Renal cortex interstitium (tissue), 11 donors: ENCODE measurements at regions not wholly inside any gene's neighbourhood (a gene's known extent, or its start where the extent isn't known, plus 50 kb on each side); places are given as distances from the start of the nearest gene placed in this dataset.
A peak's percentile ranks its signal among the peaks of the same experiment; 100 is the strongest.

Source experiments
- DNase-seq, 11 donors: peaks; one replicate each; pipeline ENCODE4 v3.0.0-alpha.2; 2013; ENCODE audit warnings: low read depth in 9 of 11, low spot score in 4 of 11; ENCODE audit errors: extremely low read depth in 1 of 11

DNA sequence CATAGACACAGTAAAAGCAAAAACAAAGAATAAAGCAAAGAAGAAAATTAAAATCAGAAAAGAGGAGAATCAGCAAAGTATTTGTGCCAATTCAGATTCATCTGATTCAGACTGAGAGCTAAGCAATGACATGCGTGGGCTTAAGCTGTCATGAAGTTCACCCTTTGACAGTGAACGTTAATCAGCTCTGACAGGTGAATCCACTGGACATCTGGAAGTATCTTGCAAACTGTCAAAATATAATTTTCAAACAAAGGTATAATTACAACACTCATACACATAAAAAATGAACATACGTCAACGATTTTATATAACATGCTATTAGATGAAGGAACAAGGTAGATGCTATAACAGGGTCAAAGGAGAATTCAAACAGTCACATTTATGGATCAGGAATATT, 596.3 kb upstream of the SALL1 start:
- no peak for DNase-seq

DNA sequence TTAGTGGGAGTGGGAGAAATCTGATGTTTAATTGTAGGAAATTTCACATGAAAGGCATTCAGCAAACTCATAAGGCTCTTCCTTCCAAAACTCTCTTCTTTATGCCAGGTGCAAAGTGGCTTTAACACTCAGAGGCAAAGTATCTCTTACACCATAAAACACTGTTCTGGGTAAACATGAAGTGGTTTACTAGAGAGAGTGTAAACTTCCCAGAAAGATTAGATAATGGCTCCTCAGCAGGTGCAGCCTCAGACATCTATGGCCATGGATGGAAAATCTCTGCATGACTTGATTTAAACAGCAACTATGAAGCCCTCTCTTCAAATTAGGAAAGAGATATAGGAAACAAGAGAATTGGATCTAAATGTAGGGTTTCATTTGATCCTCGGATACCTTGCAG, 583.1 kb upstream of the SALL1 start:
- no peak for DNase-seq

DNA sequence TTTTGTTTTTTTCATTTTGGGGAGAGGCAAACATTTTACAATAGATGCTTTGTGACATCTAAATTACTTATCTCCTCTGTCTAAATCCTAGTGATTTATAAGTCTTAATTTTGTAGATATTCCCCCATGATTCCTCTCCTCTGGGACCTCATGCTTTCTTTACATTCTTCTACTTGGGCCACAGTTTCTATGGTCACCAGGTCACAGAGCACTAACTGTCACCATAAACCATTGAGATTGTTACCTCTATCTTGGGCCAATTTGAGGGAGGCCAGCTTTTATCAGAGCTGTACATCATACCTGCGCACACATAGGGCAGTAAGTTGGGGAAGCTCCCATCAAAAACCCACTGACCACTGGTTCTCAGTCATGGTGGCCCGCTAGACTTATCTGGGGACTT, 582.1 kb upstream of the SALL1 start:
- DNase-seq: no peak

DNA sequence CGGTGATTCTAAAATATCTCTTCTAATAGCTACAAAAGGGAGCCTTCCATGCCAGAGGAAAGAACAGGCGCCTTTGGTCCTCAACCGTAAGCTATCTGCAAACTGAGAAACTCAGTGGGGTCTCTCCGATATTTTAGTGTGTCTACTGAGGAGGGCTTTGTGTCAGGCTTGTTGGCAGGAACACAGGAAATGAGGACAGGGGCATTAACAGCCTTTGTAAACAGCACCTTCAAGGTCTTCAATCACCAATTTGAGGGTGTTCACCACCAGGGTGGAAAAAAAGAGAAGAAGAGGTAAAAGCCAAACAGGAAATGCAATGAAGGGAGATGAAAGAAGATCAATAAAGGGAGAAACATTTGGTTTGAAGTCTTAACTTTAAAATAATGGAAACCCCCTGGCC, 580.1 kb upstream of the SALL1 start:
- no peak for DNase-seq

DNA sequence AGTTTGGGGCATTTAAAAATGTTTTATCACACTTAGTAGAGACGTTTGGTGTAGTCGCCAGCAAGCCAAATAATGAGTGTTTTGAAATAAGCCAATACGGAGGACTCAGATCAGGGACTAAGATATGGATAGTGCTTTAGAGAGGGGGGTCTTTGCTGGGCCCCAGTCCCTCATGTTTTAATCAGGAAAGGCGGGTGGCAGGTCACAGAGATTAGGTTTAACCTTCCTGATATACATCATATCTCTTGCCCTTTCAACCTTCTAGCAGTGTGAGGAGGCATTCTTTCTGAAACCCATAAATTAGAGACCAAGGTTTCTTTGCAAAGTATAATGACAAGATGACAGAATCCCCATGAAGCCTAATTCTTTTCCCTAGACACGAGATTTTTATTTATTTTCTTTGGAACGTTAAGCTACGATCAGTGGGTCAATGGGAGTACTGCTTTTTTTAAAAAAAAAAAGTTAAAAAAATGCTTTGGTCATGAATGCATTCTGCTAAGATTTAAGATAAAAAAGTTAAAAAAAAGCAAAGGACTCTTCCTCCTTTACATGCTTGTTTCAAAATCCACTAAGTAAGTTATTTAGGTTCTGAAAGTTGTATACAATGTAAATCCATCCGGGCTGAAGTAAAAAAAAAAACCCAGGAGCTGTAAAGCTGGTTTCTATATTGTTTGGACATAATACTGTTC, 572.1 kb upstream of the SALL1 start:
- DNase-seq: peak in 6 of 11 donors; percentile 29 to 50 (median 46)

DNA sequence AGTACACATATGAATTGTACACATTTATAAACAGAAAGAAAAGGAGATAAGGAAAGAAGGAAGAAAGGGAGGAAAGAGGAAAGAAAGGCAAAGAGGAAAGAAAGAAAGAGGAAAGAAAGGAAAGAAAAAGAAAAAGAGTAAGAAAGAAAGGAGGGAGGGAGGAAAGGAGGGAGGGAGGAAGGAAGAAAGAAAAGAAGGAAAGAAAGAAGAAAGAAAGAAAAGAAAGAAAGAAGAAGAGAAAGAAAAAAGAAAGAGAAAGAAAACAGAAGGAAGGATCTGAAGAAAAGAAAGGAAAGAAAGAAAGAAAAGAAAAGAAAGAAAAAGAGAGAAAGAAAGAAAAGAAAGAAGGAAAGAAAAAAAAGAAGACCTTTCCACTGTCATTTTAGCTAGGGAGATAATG, 571.4 kb upstream of the SALL1 start:
- no peak for DNase-seq

DNA sequence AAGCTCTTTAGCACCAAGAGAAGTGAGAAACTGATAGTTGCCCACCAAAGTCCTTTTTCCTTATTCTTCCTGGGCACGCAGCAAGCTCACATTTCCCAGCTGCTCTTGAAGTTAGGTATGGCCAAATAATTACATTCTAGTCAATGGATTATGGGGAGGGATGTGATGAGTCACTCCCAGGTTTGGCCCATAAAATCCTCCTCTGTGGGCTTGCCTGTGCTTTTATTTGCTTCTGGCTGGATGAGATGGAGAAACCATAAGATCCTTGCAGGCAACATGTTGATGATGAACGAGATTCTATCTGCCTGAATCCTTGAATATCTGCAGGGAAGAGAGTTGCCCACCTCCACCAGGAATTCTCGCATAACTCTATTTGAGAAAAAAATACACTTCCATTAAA, 568.3 kb upstream of the SALL1 start:
- DNase-seq: no peak

DNA sequence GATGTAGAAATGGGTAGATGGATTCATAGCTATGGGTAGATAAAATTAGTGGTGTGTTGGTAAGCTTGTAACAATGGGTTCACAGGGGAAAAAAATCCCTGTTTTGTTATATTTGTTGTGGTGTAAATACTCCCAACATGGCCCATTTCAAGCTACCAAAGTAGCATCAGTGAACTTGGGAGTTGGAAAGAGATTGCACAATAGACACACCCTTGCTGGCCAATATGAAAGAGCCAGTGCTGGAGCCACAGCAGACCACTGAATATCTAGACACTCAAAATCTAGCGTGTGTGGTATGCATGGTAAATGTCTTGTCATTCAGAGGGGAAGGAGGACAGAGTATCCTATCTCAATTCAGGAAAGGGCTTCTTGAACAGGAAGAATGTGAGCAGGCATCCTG, 565.1 kb upstream of the SALL1 start:
- DNase-seq: no peak

DNA sequence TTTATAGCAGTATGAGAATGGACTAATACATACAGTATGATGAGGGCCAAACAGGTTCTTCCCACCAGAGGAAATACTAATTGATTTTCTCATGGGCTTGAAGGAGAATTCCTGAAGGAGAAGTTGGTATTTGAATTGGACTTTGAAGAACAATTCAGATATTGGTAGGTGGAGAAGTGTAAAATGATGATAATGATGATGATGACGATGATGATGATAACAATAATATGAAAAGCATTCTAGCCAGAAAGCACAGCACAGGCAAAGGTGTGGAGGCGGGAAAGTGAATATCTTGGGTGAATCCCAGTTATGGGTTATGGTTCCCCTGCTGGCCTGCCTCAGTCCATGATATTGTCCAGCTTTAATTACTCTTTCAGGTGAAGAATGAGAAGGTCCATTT, 562.4 kb upstream of the SALL1 start:
- no peak for DNase-seq

DNA sequence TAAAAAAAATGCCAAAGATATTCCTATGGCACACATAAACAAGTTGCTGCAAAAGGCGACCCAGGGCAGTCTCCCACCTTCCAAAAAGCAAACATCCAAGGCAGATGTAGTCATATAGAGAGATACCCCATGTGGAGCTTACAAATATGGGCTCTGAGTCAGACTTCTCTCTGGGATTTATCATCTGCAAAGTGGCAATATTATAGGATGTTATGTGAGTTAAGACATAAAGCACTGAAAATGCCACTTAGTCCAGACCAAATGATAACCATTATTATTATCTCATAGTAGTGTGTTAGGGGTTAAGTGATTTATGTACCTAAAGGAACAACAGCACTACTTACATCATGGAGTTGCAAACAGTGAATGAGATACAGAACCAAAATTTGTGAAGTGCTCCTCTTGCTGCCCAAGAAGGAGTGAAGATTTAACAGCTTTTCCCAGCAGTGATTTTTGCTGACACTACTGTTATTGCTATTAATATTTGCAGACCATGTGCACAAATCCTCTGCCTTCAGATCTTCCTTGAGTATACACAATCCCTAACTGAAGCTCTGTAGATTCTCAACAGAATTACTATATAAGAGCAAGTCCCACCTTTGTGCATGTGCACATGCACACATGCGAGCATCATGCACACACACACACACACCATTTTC, 560.0 kb upstream of the SALL1 start:
- DNase-seq: no peak

DNA sequence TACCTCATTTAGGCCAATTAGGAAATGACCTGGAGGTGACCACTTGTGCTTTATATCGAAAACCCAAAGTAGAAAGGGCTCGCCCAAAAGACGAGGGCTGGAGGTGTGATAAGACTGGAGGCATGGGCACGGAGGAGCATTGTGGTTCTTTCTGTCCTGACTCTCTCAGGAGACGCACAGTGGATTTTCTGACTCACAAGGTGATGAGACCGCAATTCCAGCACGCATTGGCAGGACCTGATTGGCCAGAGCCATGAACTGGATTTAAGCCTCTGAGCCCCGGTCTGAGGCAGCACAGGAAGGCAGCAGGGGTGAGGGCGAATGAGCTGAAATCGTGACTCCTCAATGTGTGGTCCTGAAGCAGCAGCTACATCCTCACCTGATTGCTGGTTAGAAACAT, 559.1 kb upstream of the SALL1 start:
- DNase-seq: no peak

DNA sequence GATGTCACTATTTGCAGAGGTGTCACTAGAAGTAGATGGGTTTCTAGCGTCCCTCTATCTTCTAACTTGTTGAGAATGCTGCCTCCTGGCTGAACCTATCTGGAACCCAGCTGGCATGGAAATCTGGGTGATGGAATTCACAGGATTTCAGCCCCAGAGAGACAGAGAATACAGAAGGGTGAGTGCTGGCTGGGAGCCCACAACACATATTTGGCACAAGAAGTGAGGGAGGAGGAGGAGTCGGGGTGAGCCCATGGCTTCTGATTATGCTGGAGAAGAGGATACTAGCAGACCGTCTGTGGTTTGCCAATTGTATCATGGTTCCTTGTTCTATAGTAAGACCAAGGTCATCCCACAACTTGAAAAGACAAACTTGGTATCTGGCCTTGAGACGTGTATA, 557.8 kb upstream of the SALL1 start:
- DNase-seq: no peak

DNA sequence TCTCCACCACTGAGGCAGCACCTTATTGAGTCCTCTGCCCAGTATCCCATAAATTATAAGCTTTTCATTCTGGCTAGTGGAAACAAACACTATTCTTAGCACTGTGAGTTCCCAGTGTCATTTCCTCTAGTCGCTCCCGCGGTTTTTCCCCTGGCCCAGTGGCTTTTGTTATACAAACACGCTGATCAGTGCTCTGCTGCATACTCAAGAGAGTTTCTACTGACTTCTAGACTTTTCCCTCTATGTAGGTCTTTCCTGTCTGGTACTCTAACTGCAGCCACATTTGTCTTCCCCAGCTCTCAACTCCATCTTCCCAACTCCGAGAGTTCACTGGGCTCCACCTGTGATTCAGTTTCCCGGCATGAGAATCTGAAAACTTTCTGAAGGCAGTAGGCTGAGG, 556.6 kb upstream of the SALL1 start:
- DNase-seq: no peak

DNA sequence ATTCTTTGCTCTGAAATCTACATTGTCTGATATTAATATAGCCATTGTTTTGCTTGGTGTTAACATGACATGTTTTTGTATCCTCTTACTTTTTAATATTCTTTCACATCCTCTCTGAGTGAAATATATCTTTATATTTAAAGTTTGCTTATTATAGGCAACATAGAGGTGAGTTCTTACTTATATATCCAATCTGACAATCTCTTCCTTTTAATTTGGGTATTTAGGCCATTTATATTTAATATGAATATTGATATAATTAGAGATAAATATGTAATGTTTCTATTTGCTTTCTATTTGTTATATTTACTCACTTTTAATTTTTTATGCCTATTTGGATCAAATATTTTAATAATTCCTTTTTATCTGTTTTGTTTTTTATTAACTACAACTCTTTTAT, 554.1 kb upstream of the SALL1 start:
- no peak for DNase-seq

DNA sequence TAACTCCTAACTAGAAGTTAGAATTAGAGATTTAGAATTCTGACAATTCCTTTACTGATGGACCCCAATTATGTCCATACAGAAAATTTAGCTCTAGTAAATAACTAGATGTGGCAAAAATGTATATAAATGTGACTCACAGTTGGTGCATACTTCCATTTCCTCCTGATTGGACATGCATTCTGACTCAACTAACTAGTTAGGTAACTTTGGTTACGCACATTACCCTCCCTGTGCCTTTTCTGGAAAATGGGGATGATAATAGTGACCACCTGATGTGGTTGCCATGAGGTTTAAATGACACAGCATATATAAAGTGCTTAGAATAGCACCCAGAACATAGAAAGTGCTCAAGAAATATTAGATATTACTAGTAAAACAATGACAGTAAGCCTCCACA, 550.0 kb upstream of the SALL1 start:
- no peak for DNase-seq

DNA sequence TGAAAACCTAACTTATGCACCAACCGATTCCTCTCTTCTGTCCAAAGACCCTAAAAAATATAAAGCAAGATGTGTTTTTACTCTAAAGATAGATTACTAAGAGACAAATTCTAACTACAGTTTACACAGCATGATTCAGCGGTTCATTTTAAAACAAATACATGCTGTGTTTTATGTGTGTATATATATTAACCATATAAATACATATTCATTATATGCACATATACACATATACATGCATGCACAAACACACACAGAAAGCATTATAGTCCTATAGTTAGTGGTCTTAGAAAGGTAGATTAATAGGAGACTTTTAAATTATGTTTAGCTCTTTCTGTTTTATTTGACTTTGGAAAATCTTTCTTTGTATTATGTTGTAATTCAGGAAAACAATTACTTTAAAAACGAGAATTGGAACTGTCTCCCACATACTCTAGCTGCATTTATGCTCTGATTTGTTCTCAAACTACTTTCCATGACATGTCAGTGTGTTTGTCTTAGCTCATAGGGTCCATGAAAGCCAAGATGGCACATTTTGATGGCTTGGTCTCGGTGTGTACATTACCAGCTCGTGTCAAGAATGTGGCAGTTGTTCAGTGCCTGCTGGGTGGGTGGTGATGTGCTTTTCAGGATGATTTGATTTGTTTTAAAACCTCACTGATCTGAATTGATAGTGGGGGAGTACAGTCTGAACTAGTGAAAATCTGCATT, 548.8 kb upstream of the SALL1 start:
- DNase-seq: no peak

DNA sequence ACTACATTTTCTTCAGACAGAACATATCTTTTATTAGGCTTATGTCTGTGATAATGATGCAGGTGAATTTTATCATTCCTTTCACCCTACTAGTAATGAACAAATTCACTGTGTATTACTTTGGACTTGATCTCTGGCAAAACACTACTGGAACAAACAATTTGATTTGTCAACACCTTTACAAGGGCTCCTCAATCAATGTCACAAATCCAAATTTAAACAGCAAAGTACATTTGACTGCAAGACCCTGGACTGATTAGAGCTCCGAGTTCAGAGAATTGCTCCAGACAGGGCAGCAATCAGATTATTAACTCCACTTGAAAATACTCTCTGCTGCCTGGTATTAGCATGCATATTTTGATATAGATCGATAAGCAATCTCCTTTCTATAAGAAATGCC, 547.6 kb upstream of the SALL1 start:
- DNase-seq: no peak

DNA sequence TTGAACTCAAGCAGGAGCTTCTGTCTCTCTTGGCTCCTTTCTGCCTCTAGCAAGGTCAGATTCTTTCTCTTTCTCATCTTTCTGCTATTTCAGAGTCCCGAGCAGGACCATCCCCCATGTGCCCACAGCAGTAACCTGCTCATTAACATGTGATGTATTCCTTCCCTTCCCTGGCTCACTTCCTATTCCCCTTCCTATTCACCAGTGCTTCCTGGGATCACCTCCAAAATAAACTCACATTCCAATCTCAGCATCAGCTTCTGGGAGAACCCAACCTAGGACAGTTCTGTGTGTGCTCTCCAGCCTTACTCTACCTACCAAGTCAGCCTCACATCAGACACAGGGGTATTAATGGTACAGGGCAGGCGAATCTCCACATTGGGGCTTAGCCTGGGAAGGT, 546.4 kb upstream of the SALL1 start:
- no peak for DNase-seq

DNA sequence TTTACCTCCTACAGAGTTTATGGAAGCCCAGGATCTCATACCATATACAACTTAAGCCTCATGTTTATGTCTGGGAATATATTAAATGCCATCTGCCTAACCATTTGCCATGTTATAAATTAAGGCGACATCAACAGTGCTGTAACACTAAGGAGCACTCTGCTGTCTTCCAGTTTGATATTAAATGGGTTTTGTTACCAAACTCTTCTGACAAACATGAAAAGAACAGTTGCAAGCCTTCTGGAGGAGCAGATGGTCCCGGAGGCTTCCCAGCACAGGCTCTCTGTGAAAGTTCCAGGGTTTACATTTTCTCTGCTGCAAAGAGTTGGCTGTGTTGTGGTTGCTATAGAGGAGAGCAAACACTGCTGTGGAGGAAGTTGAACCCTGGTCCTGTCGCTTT, 545.3 kb upstream of the SALL1 start:
- no peak for DNase-seq

DNA sequence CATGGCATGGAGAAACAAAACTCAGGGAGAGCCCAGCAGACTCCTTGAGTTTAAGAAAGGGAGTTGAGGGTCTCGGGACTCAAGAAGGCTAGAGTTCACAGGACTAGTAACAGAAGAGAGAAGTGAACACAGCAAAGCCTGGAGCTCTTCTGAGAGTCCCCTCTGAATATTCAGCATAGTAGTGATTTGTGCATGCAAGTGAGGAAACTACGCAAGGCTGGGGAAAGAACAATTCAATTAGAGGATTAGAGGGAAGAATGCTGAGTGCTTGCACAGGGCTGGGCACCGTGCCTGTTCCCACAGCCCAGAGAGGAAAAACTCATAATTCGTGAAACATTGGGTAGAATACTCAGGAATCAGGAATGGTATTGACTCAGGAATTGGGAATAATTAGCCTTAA, 540.0 kb upstream of the SALL1 start:
- no peak for DNase-seq

DNA sequence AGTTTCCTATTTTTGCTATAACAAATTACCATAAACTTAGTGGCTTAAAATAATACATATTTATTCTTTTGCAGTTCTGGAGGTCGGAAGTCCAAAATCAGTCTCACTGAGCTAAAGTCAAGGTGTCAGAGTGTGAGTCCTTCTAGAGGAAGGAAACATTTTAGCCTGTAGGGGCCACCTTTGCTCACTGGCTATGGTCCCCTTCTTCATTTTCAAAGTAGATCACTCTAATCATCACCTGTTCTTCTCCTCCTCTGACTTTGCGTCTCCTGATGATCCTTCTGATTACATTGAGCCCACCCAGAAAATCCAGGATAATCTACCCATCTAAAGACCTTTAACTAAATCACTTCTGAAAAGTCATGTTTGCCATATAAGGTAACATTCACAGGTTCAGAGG, 534.4 kb upstream of the SALL1 start:
- DNase-seq: no peak
